ENCODE measurements at regions not wholly inside any gene's neighbourhood (a gene's known extent, or its start where the extent isn't known, plus 50 kb on each side); places are given as distances from the start of the nearest gene placed in this dataset.

DNA sequence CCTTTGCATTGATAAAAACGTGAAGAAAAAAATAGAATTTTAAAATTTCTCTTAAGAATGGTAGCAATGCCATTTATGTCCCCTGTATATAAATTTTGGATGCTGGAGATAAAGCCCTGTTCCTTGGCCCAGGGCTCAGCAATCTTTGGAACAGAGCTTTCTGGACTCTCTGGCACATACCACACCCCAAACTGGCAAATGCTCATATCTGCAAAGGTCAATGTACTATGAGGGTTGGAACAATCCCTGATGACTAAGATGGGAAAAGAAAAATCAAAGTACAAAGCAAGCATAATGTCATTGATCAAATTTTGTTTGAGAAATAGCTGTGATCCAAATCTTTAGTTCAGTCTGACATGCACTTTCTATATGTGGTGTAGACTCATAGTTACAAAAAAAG lies 158.1 kb upstream of the HCRTR2 start:
- DNase-seq (ENCODE audit: low read depth) = no peak
- no peaks in the 10 kb centered on the region for H3K36me3 ChIP-seq (ENCODE audit: control insufficient read depth, insufficient read depth, low read length)
- no peak overlapping the region for H3K4me3 ChIP-seq (ENCODE audit: low read depth, low read length)
- TF ChIP-seq, protein P1, sequence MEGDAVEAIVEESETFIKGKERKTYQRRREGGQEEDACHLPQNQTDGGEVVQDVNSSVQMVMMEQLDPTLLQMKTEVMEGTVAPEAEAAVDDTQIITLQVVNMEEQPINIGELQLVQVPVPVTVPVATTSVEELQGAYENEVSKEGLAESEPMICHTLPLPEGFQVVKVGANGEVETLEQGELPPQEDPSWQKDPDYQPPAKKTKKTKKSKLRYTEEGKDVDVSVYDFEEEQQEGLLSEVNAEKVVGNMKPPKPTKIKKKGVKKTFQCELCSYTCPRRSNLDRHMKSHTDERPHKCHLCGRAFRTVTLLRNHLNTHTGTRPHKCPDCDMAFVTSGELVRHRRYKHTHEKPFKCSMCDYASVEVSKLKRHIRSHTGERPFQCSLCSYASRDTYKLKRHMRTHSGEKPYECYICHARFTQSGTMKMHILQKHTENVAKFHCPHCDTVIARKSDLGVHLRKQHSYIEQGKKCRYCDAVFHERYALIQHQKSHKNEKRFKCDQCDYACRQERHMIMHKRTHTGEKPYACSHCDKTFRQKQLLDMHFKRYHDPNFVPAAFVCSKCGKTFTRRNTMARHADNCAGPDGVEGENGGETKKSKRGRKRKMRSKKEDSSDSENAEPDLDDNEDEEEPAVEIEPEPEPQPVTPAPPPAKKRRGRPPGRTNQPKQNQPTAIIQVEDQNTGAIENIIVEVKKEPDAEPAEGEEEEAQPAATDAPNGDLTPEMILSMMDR (IDR thresholded peaks at IDR 0.05; ENCODE audit: insufficient read depth, low read depth, low read length) = no peak
- ChIA-PET POLR2A (no interaction called here), CTCF (no interaction called here)
- no peaks in the 10 kb centered on the region for H3K27me3 ChIP-seq (ENCODE audit: control insufficient read depth, insufficient read depth, low read length)

DNA sequence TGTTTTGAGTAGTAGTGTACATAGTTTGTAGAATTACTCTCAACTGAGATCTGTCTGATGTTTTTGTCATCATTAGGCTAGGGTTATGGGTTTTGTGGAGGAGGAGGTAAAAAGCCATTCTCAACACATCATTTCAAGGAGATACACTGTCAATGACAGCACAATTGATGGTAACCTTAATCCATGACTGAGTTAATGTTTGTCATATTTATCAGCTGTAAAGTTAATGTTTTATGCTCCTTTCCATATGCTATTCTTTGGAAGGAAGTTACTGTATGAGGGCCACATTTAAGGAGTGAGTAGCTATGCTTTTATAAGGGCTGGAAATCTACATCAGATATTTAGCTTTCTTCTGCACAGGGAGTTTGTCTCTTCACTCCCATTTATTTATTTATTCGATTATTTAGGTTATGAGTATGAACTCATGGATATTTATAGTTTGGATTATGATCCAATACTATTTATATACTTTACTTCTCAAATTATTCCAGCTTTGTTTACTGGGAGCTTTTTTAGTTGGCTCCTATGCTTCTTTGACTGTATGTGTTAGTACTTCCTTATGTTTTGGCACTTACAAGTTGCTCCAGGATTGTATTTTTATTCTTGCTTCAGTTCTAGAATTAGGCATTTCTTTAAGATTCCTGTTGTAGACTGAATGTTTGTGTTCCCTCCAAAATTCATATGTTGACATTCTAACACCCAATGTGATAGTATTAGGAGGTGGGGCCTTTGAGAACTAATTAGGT lies 156.6 kb upstream of the HCRTR2 start:
- DNase-seq (ENCODE audit: low read depth) = no peak
- TF ChIP-seq, protein P1 (IDR thresholded peaks at IDR 0.05; ENCODE audit: insufficient read depth, low read depth, low read length) = no peak
- POLR2A ChIA-PET = no interaction called here
- no peaks in the 10 kb centered on the region for H3K27me3 ChIP-seq (ENCODE audit: control insufficient read depth, insufficient read depth, low read length)
- no peaks in the 10 kb centered on the region for H3K36me3 ChIP-seq (ENCODE audit: control insufficient read depth, insufficient read depth, low read length)
- H3K4me3 ChIP-seq (ENCODE audit: low read depth, low read length) = no peak overlapping the region
- CTCF ChIA-PET = interaction anchor here (1.1 kb wide), 1 partner anchor 299 kb away, joined by 4 read pairs; no protein-coding TSS in a partner anchor

DNA sequence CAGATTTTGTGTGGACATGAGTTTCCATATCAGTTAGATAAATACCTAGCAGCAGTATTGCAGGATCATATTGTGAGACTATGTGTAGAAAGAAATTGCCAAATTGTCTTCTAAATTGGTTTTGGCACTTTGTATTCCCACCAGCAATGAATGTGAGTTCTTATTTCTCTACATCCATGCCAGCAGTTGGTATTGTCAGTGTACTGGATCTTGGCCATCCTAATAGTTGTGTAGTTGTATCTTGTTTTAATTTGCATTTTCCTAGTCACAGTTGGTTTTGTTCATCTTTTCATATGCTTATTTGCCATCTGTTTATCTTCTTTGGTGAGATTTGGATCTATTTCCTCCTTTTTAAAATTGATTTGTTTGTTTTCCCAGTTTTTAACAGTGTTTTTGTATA lies 154.7 kb upstream of the HCRTR2 start:
- POLR2A ChIA-PET = no interaction called here
- no peaks in the 10 kb centered on the region for H3K36me3 ChIP-seq (ENCODE audit: control insufficient read depth, insufficient read depth, low read length)
- no peak overlapping the region for H3K4me3 ChIP-seq (ENCODE audit: low read depth, low read length)
- TF ChIP-seq, protein P1 (IDR thresholded peaks at IDR 0.05; ENCODE audit: insufficient read depth, low read depth, low read length) = no peak
- H3K27me3 ChIP-seq (ENCODE audit: control insufficient read depth, insufficient read depth, low read length) = no peaks in the 10 kb centered on the region
- DNase-seq (ENCODE audit: low read depth) = no peak
- CTCF ChIA-PET = no interaction called here

DNA sequence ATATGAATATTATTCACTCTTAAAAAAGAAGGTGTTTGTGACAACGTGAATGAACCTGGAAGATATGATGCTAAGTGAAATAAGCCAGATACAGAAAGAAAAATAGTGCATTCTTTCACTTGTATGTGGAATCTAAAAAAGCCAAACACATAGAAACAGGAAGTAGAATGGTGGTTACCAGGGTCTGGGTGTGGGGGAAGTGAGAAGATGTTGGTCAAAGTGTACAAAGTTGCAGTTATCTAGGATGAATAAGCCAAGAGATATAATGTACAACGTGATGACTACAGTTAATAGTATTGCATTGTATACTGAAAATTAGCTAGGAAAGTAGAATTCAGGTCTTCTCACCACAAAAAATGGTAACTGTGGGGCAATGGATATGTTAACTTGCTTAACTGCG lies 151.1 kb upstream of the HCRTR2 start:
- CTCF ChIA-PET = no interaction called here

DNA sequence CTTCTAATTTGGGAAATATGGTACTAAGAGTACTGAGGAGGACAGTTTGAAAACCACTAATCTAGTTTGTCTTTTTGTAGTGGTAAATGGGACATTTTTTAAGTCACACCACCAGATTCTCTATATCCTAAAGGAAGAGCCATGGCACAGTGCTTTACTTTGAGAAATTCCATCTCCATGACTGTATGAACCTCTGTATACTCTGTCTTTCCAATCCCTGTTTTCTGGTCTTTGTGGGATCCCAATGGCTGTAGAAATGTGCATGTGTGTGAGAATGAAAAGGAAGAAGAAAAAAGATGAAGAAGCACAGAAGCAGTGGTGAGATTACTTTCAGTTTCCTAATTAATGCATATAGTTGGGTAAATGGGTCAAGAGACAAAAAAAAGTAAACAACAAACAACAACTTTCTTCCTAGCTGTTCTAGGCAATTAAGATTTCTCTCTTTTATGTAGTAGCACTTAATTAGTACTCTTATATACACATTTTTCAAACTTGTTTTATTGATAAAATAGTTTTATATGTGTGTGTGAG lies 141.2 kb upstream of the HCRTR2 start:
- ChIA-PET CTCF (interaction anchor here (0.6 kb wide), 1 partner anchor 74 kb away, joined by 4 read pairs; no protein-coding TSS in a partner anchor), POLR2A (interaction anchor here (0.7 kb wide), 1 partner anchor 41 kb away, joined by 5 read pairs; no protein-coding TSS in a partner anchor)
- TF ChIP-seq, protein P1 (IDR thresholded peaks at IDR 0.05; ENCODE audit: insufficient read depth, low read depth, low read length) = no peak
- H3K36me3 ChIP-seq (ENCODE audit: control insufficient read depth, insufficient read depth, low read length) = no peaks in the 10 kb centered on the region
- H3K4me3 ChIP-seq (ENCODE audit: low read depth, low read length) = no peak overlapping the region
- no peaks in the 10 kb centered on the region for H3K27me3 ChIP-seq (ENCODE audit: control insufficient read depth, insufficient read depth, low read length)
- DNase-seq (ENCODE audit: low read depth) = no peak

More for the DNA sequence above, 151.1 kb upstream of the HCRTR2 start:
- Histone ChIP-seq H3K36me3 (ENCODE audit: control insufficient read depth, insufficient read depth, low read length) (no peaks in the 10 kb centered on the region), H3K4me3 (ENCODE audit: low read depth, low read length) (no peak overlapping the region), H3K27me3 (ENCODE audit: control insufficient read depth, insufficient read depth, low read length) (no peaks in the 10 kb centered on the region)
- POLR2A ChIA-PET = no interaction called here
- TF ChIP-seq, protein P1 (IDR thresholded peaks at IDR 0.05; ENCODE audit: insufficient read depth, low read depth, low read length) = no peak
- DNase-seq (ENCODE audit: low read depth) = no peak

Measured in BJ (cell line).